Gastroesophageal sphincter (tissue), 3 donors: ENCODE measurements at regions not wholly inside any gene's neighbourhood (a gene's known extent, or its start where the extent isn't known, plus 50 kb on each side); places are given as distances from the start of the nearest gene placed in this dataset.

Experiments
- EP300 ChIP-seq: sonication (generic); formaldehyde crosslinking; IDR thresholded peaks from one replicate; pipeline ENCODE4 v1.6.1; 2017; ENCODE audit warnings: antibody characterized with exemption, mild to moderate bottlenecking
- TF ChIP-seq, protein P1 (sequence below), 4 experiments: fragments of 200-600 bp in 2 of 4; fragments of 450-650 bp in 2 of 4; sonication (generic) in 1 of 4; IDR thresholded peaks; one replicate each; pipeline ENCODE4 v1.5.1; 2017 to 2019; ENCODE audit warnings: antibody characterized with exemption in 4 of 4, mild to moderate bottlenecking in 2 of 4, moderate library complexity in 2 of 4

DNA sequence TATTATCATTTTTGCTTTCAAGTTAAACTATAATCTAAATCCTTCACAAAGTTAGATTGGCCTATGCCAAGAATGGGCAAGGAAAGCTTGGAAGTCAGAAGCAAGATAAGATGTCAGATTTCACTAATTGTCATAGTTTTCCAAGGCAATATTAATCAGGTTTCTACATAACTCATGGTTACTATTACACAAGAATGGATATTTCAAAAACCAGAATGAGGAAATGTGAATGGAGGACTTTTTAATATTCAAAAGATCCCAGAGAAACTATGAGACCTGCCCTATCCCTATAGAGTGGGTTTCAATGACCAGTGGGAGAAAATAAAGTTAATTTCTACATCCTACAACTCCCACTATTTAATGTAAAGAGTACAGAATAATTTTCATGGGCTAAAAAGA lies 203.2 kb downstream of the CASP12 start:
- no peak for TF ChIP-seq EP300
- TF ChIP-seq, protein P1, sequence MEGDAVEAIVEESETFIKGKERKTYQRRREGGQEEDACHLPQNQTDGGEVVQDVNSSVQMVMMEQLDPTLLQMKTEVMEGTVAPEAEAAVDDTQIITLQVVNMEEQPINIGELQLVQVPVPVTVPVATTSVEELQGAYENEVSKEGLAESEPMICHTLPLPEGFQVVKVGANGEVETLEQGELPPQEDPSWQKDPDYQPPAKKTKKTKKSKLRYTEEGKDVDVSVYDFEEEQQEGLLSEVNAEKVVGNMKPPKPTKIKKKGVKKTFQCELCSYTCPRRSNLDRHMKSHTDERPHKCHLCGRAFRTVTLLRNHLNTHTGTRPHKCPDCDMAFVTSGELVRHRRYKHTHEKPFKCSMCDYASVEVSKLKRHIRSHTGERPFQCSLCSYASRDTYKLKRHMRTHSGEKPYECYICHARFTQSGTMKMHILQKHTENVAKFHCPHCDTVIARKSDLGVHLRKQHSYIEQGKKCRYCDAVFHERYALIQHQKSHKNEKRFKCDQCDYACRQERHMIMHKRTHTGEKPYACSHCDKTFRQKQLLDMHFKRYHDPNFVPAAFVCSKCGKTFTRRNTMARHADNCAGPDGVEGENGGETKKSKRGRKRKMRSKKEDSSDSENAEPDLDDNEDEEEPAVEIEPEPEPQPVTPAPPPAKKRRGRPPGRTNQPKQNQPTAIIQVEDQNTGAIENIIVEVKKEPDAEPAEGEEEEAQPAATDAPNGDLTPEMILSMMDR (IDR thresholded peaks at IDR 0.05): no peak
